Right atrium auricular region (tissue), 2 donors: ENCODE measurements at regions not wholly inside any gene's neighbourhood (a gene's known extent, or its start where the extent isn't known, plus 50 kb on each side); places are given as distances from the start of the nearest gene placed in this dataset.

Experiments used
- DNase-seq: peaks from one replicate; pipeline ENCODE4 v3.0.0-alpha.2; 2019; ENCODE audit warnings: low spot score
- H3K27ac ChIP-seq, 2 donors: fragments of 200-600 bp; sonication (generic); 1 replicate in 1 of 2; 2 replicates in 1 of 2; pipeline ENCODE4 v1.5.1; 2016 to 2019
- H3K27me3 ChIP-seq, 2 donors: fragments of 200-600 bp; sonication (generic); one replicate each; pipeline versions ENCODE4 v1.5.1 to v1.6.0; 2017 to 2019
- H3K36me3 ChIP-seq: fragments of 200-600 bp; sonication (generic); one replicate; pipeline ENCODE4 v1.5.1; 2016
- H3K4me1 ChIP-seq, 2 donors: fragments of 200-600 bp; sonication (generic); one replicate each; pipeline versions ENCODE4 v1.5.1 to v1.6.0; 2017 to 2019
- H3K4me3 ChIP-seq, 2 donors: fragments of 200-600 bp; sonication (generic); 1 replicate in 1 of 2; 2 replicates in 1 of 2; pipeline ENCODE4 v1.5.1; 2017 to 2019; ENCODE audit warnings: mild to moderate bottlenecking in 1 of 2, moderate library complexity in 1 of 2
- H3K9me3 ChIP-seq, 2 donors: fragments of 200-600 bp; sonication (generic); one replicate each; pipeline ENCODE4 v1.5.1; 2019
- CTCF ChIP-seq, 2 donors: fragments of 200-600 bp; sonication (generic); IDR thresholded peaks; one replicate each; pipeline ENCODE4 v1.5.1; 2019; ENCODE audit warnings: antibody characterized with exemption in 2 of 2

- TF ChIP-seq CTCF (IDR thresholded peaks at IDR 0.05), result no peak
- DNase-seq, result no peak
- H3K27ac ChIP-seq, result no peak overlapping the region
- no peaks in the 10 kb centered on the region for H3K4me1 ChIP-seq
- H3K27me3 ChIP-seq, result no peaks in the 10 kb centered on the region
- H3K36me3 ChIP-seq, result no peaks in the 10 kb centered on the region
- no peak overlapping the region for H3K4me3 ChIP-seq
- no peaks in the 10 kb centered on the region for H3K9me3 ChIP-seq
Measured at GRCh38 chr20:60867589-60867988, 384.5 kb upstream of the CDH4 start.

GRCh38 chr20:60868316-60868891 lies 383.7 kb upstream of the CDH4 start:
- H3K4me3 ChIP-seq, result no peak overlapping the region
- DNase-seq, result no peak
- H3K27me3 ChIP-seq, result no peaks in the 10 kb centered on the region
- H3K4me1 ChIP-seq, result no peaks in the 10 kb centered on the region
- H3K36me3 ChIP-seq, result no peaks in the 10 kb centered on the region
- no peak for TF ChIP-seq CTCF (IDR thresholded peaks at IDR 0.05)
- H3K9me3 ChIP-seq, result no peaks in the 10 kb centered on the region
- no peak overlapping the region for H3K27ac ChIP-seq

GRCh38 chr20:60869087-60869486 lies 383.0 kb upstream of the CDH4 start:
- no peak overlapping the region for H3K4me3 ChIP-seq
- no peaks in the 10 kb centered on the region for H3K36me3 ChIP-seq
- H3K27ac ChIP-seq, result no peak overlapping the region
- no peaks in the 10 kb centered on the region for H3K27me3 ChIP-seq
- H3K4me1 ChIP-seq, result no peaks in the 10 kb centered on the region
- no peaks in the 10 kb centered on the region for H3K9me3 ChIP-seq
- no peak for DNase-seq
- no peak for TF ChIP-seq CTCF (IDR thresholded peaks at IDR 0.05)

- Histone ChIP-seq H3K4me3 (no peak overlapping the region), H3K36me3 (no peaks in the 10 kb centered on the region), H3K27ac (no peak overlapping the region), H3K4me1 (no peaks in the 10 kb centered on the region), H3K9me3 (no peaks in the 10 kb centered on the region), H3K27me3 (no peaks in the 10 kb centered on the region)
- TF ChIP-seq CTCF (IDR thresholded peaks at IDR 0.05), result no peak
- no peak for DNase-seq
Measured at GRCh38 chr20:60869625-60870024, 382.4 kb upstream of the CDH4 start.

- no peaks in the 10 kb centered on the region for H3K27me3 ChIP-seq
- no peaks in the 10 kb centered on the region for H3K9me3 ChIP-seq
- H3K36me3 ChIP-seq, result no peaks in the 10 kb centered on the region
- H3K27ac ChIP-seq, result no peak overlapping the region
- no peak for TF ChIP-seq CTCF (IDR thresholded peaks at IDR 0.05)
- no peaks in the 10 kb centered on the region for H3K4me1 ChIP-seq
- DNase-seq, result no peak
- no peak overlapping the region for H3K4me3 ChIP-seq
Measured at GRCh38 chr20:60870040-60870439, 382.0 kb upstream of the CDH4 start.

GRCh38 chr20:60872224-60872623 lies 379.8 kb upstream of the CDH4 start:
- no peaks in the 10 kb centered on the region for H3K4me1 ChIP-seq
- H3K27ac ChIP-seq, result no peak overlapping the region
- no peak for DNase-seq
- TF ChIP-seq CTCF (IDR thresholded peaks at IDR 0.05), result no peak
- H3K27me3 ChIP-seq, result no peaks in the 10 kb centered on the region
- no peaks in the 10 kb centered on the region for H3K36me3 ChIP-seq
- no peak overlapping the region for H3K4me3 ChIP-seq
- H3K9me3 ChIP-seq, result no peaks in the 10 kb centered on the region
